Right atrium auricular region (tissue), 2 donors: ENCODE measurements at regions not wholly inside any gene's neighbourhood (a gene's known extent, or its start where the extent isn't known, plus 50 kb on each side); places are given as distances from the start of the nearest gene placed in this dataset.
"Not testable (repeated sequence)": the region's sequence is repeated elsewhere in the genome, so short reads cannot be mapped to it uniquely, and the experiment has no call there.

Experiments used
- DNase-seq: peaks from one replicate; pipeline ENCODE4 v3.0.0-alpha.2; 2019; ENCODE audit warnings: low spot score
- H3K27ac ChIP-seq, 2 donors: fragments of 200-600 bp; sonication (generic); 1 replicate in 1 of 2; 2 replicates in 1 of 2; pipeline ENCODE4 v1.5.1; 2016 to 2019
- H3K27me3 ChIP-seq, 2 donors: fragments of 200-600 bp; sonication (generic); one replicate each; pipeline versions ENCODE4 v1.5.1 to v1.6.0; 2017 to 2019
- H3K36me3 ChIP-seq: fragments of 200-600 bp; sonication (generic); one replicate; pipeline ENCODE4 v1.5.1; 2016
- H3K4me1 ChIP-seq, 2 donors: fragments of 200-600 bp; sonication (generic); one replicate each; pipeline versions ENCODE4 v1.5.1 to v1.6.0; 2017 to 2019
- H3K4me3 ChIP-seq, 2 donors: fragments of 200-600 bp; sonication (generic); 1 replicate in 1 of 2; 2 replicates in 1 of 2; pipeline ENCODE4 v1.5.1; 2017 to 2019; ENCODE audit warnings: mild to moderate bottlenecking in 1 of 2, moderate library complexity in 1 of 2
- H3K9me3 ChIP-seq, 2 donors: fragments of 200-600 bp; sonication (generic); one replicate each; pipeline ENCODE4 v1.5.1; 2019
- TF ChIP-seq, protein P1 (sequence below), 2 donors: fragments of 200-600 bp; sonication (generic); IDR thresholded peaks; one replicate each; pipeline ENCODE4 v1.5.1; 2019; ENCODE audit warnings: antibody characterized with exemption in 2 of 2

DNA sequence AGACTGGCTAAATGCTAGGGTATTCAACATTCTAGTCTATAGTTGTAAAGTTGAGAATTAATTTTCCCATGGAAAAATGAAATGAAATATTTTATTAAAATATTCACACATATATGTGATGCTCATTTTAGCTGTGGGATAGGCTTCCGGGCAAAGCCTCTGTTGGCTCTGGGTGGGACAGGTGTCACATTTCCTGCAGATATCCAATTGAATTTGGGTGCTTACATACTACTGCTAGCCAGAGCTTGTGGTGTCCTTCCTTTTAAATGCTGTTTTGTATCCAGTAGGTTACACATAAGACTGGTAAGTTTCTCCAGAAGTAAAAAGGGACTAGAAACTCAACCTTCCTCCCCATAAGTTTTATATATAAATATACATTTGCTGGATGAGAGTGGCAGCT, 73.8 kb downstream of the RPRM start:
- TF ChIP-seq, protein P1, sequence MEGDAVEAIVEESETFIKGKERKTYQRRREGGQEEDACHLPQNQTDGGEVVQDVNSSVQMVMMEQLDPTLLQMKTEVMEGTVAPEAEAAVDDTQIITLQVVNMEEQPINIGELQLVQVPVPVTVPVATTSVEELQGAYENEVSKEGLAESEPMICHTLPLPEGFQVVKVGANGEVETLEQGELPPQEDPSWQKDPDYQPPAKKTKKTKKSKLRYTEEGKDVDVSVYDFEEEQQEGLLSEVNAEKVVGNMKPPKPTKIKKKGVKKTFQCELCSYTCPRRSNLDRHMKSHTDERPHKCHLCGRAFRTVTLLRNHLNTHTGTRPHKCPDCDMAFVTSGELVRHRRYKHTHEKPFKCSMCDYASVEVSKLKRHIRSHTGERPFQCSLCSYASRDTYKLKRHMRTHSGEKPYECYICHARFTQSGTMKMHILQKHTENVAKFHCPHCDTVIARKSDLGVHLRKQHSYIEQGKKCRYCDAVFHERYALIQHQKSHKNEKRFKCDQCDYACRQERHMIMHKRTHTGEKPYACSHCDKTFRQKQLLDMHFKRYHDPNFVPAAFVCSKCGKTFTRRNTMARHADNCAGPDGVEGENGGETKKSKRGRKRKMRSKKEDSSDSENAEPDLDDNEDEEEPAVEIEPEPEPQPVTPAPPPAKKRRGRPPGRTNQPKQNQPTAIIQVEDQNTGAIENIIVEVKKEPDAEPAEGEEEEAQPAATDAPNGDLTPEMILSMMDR (IDR thresholded peaks at IDR 0.05), result no peak
- Histone ChIP-seq H3K9me3 (no peaks in the 10 kb centered on the region), H3K4me3 (no peak overlapping the region), H3K36me3 (no peaks in the 10 kb centered on the region), H3K27me3 (no peaks in the 10 kb centered on the region), H3K27ac (no peak overlapping the region), H3K4me1 (no peaks in the 10 kb centered on the region)
- DNase-seq, result no peak

DNA sequence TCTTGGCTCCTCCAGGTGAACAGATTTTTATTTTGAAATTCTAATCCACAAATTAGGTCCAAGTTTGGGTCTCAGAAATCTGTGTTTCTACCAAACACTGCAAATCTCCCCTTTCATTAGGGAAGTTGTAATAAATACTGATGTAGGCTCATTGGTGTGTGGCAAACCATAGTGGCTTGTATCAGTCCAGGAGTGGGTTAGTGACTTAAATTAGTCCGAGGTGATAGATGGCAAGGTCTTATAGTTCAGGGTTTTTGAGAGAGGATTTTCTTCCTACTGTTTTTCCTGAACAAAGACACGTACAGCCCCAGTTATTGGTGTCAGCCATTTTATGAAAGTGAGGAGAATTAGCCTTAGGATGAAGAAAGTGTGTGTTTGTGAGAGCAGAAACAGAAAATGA, 74.6 kb downstream of the RPRM start:
- no peak for DNase-seq
- Histone ChIP-seq H3K4me1 (no peaks in the 10 kb centered on the region), H3K36me3 (no peaks in the 10 kb centered on the region), H3K4me3 (no peak overlapping the region), H3K9me3 (no peaks in the 10 kb centered on the region), H3K27ac (no peak overlapping the region), H3K27me3 (no peaks in the 10 kb centered on the region)
- TF ChIP-seq, protein P1 (IDR thresholded peaks at IDR 0.05), result no peak

DNA sequence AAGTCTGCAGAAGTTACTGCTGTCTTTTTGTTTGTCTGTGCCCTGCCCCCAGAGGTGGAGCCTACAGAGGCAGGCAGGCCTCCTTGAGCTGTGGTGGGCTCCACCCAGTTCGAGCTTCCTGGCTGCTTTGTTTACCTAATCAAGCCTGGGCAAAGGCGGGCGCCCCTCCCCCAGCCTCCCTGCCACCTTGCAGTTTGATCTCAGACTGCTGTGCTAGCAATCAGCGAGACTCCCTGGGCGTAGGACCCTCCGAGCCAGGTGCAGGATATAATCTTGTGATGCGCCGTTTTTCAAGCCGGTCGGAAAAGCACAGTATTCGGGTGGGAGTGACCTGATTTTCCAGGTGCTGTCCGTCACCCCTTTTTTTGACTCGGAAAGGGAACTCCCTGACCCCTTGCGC, 75.2 kb downstream of the RPRM start:
- H3K4me3 ChIP-seq, H3K27ac ChIP-seq, H3K4me1 ChIP-seq, H3K9me3 ChIP-seq, H3K27me3 ChIP-seq, DNase-seq, H3K36me3 ChIP-seq: not testable (repeated sequence)

DNA sequence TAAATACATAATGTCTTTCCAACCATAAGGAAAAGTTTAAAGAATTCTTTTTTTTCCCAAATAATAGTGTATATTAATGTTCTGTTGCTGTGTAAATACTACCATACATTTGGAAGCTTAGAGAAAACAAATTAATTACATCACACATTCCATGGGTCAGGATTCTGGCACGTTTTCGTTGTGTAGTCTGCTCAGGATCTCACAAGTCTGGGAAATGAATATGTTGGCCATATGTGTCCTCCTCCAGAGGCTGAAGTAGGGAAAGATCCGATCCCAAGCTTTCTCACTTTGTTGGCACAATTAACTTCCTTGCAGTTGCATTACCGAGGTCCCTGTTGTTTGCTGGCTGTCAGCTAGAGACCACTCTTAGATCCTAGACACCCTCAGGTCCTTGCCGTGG, 83.9 kb downstream of the RPRM start:
- TF ChIP-seq, protein P1 (IDR thresholded peaks at IDR 0.05), result no peak
- H3K27me3 ChIP-seq, result no peaks in the 10 kb centered on the region
- no peaks in the 10 kb centered on the region for H3K4me1 ChIP-seq
- no peaks in the 10 kb centered on the region for H3K36me3 ChIP-seq
- DNase-seq, result no peak
- no peaks in the 10 kb centered on the region for H3K9me3 ChIP-seq
- H3K27ac ChIP-seq, result no peak overlapping the region
- no peak overlapping the region for H3K4me3 ChIP-seq

DNA sequence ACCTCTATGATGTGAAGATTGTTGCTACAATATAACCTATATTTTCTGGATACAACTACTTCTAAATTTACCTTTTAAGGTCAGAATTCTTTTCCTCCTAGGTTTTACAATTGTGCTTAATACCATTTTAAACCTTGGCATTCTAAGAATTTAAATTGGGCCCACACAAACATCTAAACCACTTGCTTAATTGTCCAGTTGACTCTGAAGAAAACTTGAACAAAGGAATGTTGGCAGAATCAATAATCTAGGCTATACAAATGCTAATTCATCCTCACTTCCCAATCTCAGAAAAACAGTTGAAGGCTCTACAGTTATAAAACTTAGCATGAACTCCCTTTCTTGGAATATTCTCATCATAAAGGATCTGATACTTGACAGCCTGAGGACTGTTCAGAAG, 84.3 kb downstream of the RPRM start:
- H3K9me3 ChIP-seq, result no peaks in the 10 kb centered on the region
- TF ChIP-seq, protein P1 (IDR thresholded peaks at IDR 0.05), result no peak
- no peak overlapping the region for H3K4me3 ChIP-seq
- H3K4me1 ChIP-seq, result no peaks in the 10 kb centered on the region
- DNase-seq, result no peak
- H3K27me3 ChIP-seq, result no peaks in the 10 kb centered on the region
- no peaks in the 10 kb centered on the region for H3K36me3 ChIP-seq
- H3K27ac ChIP-seq, result no peak overlapping the region

DNA sequence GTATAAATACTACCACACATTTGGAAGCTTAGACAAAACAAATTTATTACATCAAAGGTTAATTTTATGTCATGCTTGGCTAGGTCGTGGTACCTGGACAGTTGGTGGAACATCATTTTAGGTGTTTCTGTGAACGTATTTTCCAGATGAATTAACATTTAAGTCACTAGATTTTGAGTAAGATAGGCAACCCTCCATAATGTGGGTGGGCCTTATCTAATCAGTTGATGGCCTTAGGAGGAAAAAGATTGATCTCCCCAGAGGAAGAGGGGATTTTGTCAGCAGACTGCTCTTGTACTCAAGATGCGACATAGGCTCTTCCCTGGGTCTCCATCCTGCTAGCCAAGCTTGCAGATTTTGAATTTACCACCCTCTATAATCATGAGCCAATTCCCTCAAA, 85.0 kb downstream of the RPRM start:
- TF ChIP-seq, protein P1 (IDR thresholded peaks at IDR 0.05), result no peak
- Histone ChIP-seq H3K27ac (no peak overlapping the region), H3K4me1 (no peaks in the 10 kb centered on the region), H3K4me3 (no peak overlapping the region), H3K36me3 (no peaks in the 10 kb centered on the region), H3K27me3 (no peaks in the 10 kb centered on the region), H3K9me3 (no peaks in the 10 kb centered on the region)
- no peak for DNase-seq
